Fibroblast of lung (primary cell): ENCODE measurements at regions not wholly inside any gene's neighbourhood (a gene's known extent, or its start where the extent isn't known, plus 50 kb on each side); places are given as distances from the start of the nearest gene placed in this dataset.

ENCODE experiments used
- EZH2 ChIP-seq: IDR thresholded peaks from 2 replicates; pipeline ENCODE4 v1.5.1; 2012; ENCODE audit warnings: low read length, control low read depth, mild to moderate bottlenecking; ENCODE audit errors: missing control alignments
- TF ChIP-seq, protein P1 (sequence below), 2 donors: IDR thresholded peaks in 1 of 2; conservative IDR thresholded peaks in 1 of 2; 1 replicate in 1 of 2; 2 replicates in 1 of 2; pipeline ENCODE4 v1.5.1; 2011 to 2012; ENCODE audit warnings: low read length in 2 of 2, control low read depth in 1 of 2, inconsistent platforms in 1 of 2, low read depth in 1 of 2, mild to moderate bottlenecking in 1 of 2

DNA sequence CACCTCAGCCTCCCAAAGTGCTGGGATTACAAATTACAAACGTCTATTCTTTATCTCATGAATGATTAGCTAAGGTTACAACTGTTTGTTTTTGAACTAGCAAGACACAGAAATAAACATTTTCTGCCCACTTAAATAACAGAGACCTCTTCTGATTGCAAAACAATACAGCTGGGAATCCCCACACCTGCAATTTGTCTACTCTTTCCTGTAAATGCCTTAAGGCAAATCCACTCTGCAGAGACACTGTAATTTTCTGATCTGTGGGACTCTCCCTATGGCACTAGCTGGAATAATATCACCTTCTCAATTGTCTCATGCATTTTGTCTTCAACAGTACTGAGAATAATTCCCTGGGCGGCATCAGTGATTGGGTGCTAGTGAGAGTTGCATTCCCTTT is 149.3 kb upstream of the FAM3C start:
- TF ChIP-seq, protein P1, sequence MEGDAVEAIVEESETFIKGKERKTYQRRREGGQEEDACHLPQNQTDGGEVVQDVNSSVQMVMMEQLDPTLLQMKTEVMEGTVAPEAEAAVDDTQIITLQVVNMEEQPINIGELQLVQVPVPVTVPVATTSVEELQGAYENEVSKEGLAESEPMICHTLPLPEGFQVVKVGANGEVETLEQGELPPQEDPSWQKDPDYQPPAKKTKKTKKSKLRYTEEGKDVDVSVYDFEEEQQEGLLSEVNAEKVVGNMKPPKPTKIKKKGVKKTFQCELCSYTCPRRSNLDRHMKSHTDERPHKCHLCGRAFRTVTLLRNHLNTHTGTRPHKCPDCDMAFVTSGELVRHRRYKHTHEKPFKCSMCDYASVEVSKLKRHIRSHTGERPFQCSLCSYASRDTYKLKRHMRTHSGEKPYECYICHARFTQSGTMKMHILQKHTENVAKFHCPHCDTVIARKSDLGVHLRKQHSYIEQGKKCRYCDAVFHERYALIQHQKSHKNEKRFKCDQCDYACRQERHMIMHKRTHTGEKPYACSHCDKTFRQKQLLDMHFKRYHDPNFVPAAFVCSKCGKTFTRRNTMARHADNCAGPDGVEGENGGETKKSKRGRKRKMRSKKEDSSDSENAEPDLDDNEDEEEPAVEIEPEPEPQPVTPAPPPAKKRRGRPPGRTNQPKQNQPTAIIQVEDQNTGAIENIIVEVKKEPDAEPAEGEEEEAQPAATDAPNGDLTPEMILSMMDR (conservative IDR thresholded peaks at IDR 0.05 in 1 of 2, IDR thresholded peaks at IDR 0.05 in 1 of 2; ENCODE audit: low read depth in 1 of 2, low read length in 2 of 2), result no peak
- TF ChIP-seq EZH2, result no peak
